NCI-H526 treated with DMSO at 0.1 percent for 48 hours (cell line): ENCODE measurements at regions not wholly inside any gene's neighbourhood (a gene's known extent, or its start where the extent isn't known, plus 50 kb on each side); places are given as distances from the start of the nearest gene placed in this dataset.

Source experiments
- DNase-seq: peaks from one replicate; lab custom pipeline; 2025; lab: John Stamatoyannopoulos, UW

DNA sequence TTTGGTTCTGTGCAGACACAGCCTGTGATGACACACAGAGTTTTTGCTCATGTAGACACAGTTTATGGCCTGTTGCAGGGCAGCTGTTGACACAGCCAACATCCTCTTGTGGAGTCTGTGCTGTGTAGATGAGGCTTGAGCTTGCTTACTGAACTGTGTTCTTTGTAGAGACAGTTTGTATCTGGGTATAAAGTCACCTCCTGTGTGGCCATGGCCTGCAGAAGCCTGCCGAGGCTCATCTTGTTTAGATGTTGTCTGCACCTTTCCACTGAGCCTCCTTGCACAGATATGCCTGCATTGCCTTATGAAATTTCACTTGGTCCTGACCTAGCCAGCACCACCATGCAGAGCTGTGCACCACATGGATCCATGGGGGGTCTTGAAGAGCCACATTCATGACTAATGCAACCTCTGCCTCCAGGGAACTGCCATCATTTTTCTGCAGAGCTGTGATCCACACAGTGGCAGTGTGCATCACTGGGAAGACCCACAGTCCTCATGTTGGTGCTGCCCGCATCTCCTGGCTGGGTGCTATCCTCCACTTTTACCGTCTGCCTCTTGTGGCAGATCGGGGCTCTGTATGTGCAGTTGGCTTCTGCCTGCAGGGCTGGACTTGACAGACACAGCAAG lies 198.0 kb upstream of the MAMLD1 start:
- no peak for DNase-seq

DNA sequence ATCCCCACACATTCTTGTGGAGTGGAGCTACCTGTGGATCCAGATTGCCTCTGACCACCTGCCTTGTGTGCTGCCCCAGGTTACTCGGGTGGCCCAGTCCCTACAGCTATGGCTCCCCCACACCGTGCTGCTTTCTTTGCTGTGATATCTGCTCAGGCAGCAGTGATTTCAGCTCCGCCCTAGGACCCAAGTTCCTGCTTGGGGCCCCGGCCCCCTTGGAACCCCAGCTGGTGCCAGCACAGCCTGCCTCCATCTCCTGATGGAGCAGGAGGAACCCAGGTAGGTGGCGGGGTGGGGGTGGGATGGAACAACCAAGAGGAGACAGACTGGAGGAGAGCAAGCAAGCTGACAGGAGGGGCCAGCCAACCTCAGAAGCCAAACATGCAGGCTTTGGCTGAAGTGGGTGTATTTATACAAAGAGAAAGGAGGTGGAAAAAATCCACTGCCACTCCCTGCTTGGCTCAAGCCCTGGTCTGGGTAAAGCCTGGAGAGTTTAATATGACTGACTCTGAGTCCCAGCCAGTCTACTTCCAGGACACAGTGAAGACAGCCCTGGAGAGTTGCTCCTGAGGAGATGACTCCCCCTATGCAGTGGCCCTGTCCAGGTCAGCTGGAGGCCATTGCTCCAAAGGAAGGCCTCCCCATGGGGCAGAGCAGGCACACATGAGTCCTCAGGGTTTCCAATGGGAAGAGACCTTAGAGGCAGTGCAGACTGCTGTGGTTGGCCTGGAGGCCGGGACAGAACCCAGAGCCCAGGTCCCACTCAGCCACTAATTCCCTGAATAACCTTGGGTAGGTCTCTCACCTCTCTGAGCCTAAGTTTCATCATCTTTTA lies 197.1 kb upstream of the MAMLD1 start:
- no peak for DNase-seq

DNA sequence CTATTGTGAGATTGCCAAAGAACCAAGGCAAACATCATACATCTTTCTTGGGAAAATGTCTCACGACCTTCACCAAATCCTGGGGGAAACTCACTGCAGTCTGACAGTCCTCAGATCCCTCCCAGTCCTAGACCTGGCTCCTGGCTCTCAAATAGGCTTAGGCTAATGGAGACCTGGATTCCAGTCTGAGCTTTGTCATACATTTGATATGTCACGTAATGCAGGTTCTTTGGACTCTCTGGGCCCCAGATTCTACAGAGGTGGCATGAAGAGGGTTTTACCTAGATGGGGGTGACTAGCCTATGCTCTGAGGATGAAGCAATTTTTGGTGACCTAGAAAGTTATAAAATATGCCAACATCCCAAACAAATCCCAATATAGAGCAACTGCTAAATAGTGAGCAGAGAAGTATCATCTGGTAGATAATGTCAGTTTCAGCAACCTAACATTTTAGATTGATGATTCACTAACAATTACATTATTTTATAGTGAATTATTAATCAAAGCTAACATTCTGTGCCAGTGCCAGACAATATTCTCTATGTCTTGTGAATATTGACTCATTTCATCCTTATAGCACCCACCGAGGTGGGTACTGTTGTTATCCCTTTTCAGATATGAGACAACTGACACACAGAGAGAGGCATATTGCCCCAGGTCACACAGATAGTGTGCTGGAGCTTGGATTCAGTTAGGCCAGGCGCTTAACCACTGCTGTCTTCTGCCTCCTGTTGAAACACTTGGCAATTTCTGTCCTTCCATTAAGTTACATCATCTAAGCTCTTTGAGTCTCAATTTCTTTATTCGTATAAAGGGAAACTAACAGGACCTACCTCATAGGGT lies 195.4 kb upstream of the MAMLD1 start:
- DNase-seq: no peak

DNA sequence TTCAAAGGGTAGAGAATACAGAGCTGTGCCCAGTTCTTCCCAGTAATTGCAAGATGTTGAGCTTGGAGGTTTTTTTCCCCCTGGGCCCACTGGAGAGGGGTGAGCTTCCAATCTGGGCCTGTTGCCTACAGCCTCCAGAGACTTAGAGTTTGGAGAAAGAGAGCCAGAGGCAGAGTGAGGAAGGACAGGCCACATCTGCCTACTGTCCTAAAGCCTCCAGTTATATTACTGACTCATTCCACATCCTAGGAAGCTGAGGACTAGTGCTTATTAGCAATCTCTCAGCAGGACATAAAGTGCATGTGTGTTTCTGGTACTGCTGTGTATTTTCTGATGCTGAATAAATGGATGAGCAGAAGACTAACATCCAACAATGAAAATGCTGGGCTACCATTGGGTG lies 181.0 kb upstream of the MAMLD1 start:
- DNase-seq: no peak

DNA sequence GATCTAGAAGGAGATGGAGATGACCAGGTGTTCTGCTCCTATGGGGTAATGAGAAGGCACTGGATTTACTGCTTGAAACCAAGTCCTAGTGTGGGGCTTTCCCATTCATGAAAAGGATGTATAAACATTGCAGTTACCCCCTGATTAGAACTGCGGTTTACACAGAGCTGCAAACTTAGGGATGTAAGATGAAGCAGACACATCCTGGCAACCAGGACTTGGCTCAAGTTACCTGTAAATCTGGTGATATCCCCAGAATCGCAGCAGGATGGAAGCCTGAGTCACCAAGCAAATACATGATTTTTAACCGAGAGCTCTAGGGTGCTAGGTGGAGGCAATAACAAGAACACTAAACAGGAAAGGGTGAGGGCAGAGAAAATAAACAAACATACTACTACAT lies 178.6 kb upstream of the MAMLD1 start:
- no peak for DNase-seq

DNA sequence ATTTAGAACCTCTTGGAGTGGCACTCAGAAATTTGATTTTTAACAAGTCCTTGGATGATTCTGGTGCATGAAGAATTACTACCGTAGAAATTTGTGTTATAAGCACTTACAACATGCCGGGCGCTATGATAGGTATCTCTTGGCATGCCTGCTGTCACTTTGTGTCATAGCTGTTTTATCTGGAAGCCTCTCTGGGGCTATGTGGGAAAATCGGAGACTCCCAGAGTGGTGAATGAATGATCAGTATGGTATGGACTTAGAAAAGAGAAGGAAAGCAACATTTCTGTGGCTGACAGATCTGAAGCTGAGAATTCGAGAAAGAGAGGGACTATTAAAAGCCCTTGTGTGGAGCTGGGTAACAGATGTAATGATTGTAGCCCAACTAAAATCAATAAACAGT lies 177.4 kb upstream of the MAMLD1 start:
- no peak for DNase-seq

DNA sequence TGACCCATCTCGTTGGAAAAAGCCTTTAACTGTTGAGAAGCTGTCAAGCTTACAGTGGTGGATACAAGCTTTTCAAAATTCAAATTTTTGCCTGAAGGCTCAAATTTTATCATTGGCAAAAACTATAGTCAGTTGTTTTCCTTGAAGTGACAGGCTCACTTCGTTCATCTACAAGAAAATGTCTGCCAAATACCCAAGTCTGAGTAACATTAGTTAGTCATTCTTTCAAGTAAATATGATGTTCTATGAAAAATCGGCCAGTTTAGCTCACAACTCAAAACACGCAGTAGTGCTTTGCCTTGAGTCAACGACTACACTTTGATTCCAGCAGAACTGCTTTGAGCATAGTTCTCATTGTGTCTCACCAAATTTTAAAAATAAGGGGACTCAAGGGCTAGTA lies 170.3 kb upstream of the MAMLD1 start:
- no peak for DNase-seq

DNA sequence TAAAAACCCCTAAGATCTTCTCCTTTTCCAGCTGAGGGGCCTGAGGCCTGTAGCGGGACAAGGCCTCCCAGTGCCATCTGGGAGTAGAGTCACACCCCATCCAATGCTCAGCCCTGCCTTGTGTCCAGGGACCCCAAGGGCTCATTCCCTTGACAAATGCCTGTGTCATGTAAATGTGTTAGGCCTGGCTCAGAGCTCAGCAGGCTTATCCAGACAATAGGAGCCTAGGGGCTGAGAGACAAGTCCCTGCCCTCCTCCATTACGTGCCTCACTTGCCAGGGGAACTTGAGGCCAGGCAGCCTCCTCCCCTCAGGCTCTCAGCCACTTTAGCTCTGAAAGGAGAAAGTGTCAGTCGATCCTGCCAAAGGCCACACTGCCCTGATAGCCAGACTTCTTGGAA lies 166.8 kb upstream of the MAMLD1 start:
- no peak for DNase-seq

DNA sequence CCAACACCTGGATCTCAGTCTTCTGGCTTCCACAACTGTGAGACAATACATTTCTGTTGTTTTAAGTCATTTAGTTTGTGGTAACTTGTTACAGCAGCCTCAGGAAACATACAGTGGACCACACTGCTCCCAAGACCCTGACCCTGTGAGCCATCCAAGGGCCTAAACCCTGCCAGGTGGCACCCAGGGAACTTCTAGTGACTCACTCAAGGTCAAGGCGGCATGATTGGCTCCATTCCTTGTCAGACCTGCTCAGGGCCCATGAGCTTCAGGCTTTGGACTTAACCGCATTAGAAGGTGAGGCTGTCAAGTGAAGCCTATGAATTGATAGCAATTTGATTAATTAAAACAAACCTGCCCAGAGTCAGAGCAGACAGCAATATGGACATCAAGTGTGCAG lies 165.7 kb upstream of the MAMLD1 start:
- DNase-seq: no peak

DNA sequence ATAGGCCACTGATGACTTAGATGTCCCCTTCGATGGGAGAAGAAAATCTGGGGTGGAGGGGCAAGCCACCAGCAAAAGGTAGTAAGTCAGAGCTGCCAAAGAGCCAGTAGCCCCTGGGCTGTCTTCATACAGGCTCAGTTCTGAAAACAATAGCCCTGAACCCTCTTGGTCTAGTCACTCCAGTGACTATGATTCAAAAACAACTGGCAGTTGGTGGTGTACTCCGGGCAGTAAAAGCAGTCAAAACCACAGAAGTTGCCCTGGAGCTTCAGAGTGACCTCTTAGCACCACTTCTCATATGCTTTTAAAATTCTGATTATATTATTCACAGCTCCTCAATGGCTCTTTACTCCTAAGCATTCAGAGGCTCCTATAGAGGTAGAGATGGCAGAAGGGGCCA lies 164.3 kb upstream of the MAMLD1 start:
- DNase-seq: no peak

DNA sequence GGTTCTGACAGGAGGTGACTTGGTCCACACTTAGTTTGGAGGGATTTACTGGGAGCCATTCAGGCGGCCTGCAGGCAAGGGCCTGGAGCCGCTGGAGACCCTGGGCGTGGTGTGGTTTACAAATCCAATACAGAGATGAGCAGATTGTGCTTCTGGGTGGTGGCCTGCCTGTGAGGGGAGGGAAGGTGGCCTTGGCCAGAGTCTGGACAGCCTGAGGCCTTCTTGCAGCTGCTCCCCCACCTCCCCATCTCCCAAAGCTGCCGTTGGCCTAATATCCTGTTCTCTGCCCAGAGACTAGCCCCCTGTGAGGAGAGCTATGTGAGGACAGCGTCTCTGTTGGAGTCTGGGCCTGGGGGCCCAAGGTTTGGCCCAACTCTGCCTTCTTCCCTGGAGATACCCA lies 163.9 kb upstream of the MAMLD1 start:
- DNase-seq: no peak

DNA sequence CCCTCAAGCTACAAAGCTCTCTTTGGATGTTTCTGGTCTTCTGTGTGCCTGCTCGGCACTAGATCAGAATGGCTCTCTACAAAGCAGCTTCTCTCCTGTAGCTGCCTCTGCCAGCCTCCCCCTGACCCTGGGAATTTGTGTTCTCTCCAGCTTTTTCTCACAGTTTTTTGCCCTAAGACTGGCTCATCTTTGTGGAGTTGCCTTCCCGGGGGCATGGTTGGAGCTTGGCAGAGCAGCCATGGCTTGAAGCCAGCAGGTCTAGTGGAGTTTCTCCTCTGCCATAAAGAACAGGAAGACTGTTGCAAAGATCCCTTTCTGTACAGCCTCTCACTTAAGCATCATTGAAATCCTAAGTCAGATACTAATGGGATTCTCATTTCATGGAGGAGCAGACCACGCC lies 163.3 kb upstream of the MAMLD1 start:
- DNase-seq: no peak

DNA sequence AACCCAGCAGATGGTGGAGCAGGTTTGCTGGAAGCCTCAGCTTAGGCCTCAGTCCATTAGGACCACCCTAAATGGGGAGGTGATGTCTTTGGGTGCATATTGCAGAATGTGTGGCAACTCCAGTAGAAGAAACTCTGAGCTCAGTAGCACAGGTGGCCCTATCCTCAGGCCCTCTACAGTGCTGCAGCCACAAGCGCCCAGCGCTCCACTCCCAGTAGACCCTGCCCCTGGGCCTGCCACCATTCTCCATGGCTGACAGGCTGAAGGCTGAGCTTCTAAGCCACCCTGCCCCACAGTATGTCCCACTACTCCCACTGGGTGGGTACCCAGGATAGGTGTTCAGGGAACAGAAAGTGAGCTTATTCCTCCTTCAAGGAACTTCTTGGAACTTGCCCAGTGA lies 162.8 kb upstream of the MAMLD1 start:
- no peak for DNase-seq

DNA sequence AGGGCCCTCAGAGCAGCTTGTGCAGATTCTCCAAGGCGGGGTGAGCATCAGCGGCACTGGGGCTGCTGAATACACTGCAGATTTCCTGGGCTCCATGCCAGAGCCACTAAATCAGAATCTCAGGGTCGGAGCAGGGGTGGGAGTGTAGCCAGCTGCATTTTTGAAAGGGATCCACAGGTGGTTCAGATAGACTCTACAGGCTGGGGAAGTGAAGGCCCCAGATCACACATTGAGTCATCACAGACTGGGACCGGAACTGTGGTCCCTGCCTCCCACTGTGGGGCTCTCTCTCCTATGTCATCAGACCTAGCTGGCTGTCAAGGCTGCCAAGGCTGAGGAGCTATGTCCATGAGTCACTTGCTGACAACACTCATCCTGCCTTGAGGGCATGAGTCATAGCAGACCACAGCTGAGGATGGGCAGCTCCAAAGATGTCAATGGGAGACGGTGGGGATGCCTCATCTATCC lies 162.3 kb upstream of the MAMLD1 start:
- DNase-seq: no peak

DNA sequence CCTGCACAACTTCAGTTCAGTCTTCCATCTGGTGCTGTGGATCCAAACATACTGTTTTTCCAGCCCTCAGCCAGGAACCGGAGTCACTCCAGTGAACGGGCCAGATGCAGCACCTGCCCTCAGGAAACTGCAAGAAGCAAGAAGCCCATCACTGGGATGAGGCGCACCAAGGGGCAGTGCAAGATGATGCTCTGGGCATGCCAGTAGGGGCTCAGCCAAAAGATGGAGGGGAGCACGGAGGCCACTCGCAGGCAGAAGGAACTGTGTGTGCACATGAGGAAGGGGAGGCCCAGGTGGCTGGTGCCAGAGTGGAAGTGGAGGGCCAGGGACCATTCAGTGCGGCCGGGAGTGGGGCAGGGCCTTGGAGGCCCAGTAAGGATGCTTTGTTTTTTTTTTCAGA lies 161.7 kb upstream of the MAMLD1 start:
- DNase-seq: no peak

DNA sequence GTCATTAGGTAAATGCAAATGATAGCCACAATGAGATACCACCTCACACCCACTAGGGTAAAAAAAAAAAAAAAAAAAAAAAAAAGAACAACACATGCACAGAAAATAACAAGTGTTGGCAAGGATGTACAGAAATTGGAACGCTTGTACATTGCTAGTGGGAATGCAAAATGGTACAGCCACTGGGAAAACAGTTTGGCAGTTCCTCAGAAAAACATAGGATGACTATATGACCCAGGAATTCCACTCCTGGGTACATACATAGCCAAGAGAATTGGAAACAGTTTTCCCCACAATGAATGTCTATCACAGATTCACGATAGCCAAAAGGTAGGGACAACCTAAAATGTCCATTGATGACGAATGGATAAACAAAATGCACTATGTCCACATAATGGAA lies 161.3 kb upstream of the MAMLD1 start:
- no peak for DNase-seq

DNA sequence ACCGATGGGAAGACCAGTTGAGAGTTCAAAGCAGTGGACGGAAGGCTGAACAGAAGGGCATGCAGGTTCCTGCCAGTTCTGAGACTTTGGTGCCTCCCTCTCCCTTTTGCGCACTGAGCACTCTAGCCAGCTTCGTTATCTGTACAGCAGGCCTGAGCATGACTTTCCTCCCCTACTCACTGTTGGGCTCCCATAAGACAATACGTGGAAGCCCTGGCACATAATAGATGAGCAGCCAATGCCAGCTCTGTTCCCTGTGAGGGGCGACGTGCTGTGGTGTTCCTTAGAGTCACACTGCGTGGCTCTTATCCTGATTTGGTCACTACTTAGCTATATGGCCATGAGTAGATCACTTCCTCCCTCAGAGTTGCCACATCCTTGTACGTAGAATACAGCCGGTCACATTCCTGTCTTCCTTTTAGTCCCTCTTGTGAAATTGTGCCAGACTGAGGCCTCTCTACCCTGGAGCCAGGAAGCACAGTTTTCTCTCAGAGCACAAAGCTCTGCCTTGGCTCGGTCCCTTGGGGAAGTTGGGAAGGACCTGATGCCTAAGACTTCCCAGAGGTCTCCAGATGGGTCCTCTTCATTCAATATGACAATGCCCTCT lies 160.4 kb upstream of the MAMLD1 start:
- DNase-seq: no peak

DNA sequence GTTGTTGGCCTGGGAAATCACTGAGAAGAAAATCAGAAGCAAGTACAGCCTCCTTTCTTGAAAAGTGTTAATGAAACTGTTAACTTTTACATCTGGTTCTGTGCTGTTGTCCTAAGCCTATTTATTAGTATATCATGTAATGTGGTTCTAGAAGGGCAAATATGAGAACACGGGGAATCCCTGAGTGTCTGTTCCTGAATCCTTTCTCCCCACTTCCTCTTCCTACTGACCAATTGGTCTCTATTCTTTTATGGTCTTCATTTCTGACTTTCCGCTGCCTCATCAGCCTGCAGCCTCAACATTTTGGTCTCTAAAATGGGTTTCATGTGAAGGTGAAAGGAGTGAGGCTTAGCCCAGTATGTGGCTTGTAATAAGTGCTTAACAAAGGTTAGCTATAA lies 159.9 kb upstream of the MAMLD1 start:
- no peak for DNase-seq

DNA sequence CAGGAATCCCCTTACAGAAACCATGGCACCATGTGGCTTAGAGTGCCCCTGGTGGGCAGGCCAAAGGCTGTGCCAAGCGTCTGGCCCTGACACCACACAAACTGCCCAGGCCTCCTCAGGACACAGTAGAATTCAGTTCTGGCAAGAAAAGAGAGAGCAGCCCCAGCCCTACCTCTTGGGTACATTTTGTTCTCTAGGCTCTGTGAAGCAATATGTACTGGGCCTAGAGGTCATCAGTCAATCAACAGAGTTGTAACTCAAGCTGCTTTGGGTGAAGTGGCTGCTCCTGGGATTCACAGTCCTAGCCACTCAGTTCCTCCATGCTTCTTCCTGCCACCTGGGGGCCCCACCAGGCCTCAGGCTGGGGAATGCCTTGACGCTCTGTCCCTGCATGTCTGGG lies 158.1 kb upstream of the MAMLD1 start:
- no peak for DNase-seq

DNA sequence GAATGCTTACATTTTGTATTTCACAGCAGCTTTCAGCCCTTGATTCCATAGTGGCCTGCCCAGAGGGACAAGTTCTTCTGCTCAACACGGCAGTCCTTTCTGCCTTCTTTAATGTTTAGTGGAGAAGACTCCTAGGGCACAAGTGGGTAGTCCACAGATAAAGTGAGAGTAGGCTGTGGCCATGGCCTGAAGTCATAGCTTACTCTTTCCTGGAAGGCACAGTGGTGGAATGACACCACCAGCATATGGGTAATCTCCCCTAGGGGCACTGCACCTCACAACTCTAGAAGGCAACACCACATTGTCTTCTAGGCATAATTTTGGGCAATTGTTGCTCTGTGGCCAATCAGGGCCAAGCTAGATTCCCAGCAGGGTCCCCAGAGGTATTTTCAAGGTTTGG lies 155.4 kb upstream of the MAMLD1 start:
- DNase-seq: no peak

DNA sequence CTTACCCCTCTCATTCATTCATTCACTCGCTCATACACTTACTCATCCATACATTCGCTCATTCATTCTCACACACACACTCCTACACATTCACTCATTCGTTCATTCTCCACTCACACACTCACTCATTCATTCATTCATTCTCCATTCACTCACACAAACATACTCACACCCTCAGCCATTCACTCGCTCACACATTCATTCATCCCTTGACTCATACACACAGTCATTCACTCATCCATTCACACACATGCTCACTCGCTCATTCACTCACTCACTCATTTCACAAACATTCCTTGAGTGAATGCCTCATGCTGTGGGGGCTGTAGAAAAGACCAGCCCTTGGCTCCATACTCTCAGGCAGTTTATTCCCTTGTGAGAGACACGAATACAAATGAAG lies 151.1 kb upstream of the MAMLD1 start:
- DNase-seq: no peak

DNA sequence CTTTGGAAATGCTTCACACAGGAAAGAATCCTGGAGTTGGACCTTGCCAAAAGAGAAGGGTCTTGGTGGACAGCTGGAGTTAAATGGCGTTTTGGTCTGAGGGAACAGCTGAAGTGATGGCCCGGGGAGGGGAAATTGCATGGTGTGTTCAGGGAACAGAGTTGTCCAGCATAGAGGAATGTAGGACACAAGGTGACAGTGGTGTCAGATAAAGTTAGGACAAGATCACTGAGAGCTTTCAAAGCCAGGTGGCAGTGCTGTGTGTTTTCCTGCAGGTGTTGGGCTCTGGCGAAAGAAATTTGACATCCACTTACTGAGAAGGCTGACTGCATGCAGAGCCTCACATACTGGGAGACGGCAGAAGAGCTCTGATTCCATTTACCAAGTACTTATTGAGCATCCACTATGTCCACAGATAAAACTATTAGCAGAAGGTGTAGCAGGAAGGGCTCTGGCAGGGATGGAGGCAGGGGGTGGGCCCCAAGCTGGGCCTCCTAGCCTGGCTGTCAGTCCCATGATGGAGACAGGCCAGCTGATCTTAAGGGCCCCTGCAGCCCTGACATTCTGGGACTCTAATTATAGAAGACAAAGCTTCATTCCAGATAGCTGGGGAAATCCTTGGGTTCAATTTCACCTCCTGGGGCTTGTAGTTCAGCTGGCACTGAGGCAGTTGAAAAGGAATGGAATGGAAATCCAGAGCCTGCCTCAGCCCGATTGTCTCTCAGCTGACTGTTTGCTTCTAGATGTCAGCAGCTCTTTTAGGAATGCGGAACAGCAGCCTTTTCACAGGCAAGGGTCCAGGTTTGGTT lies 150.2 kb upstream of the MAMLD1 start:
- DNase-seq: no peak
